Osteocyte (in vitro differentiated cells): ENCODE measurements at regions not wholly inside any gene's neighbourhood (a gene's known extent, or its start where the extent isn't known, plus 50 kb on each side); places are given as distances from the start of the nearest gene placed in this dataset.

Source experiments
- DNase-seq: peaks from one replicate; pipeline ENCODE4 v3.0.0; 2021; ENCODE audit warnings: mixed read lengths; ENCODE audit not compliant: unreplicated experiment; ENCODE audit errors: extremely low spot score
- H3K27ac Mint-ChIP-seq: one replicate; pipeline ENCODE4 v1.8.0; 2021; ENCODE audit warnings: mild to moderate bottlenecking, mixed read lengths; ENCODE audit not compliant: unreplicated experiment
- H3K27me3 Mint-ChIP-seq: one replicate; pipeline ENCODE4 v1.8.0; 2021; ENCODE audit warnings: mixed read lengths; ENCODE audit not compliant: unreplicated experiment
- H3K36me3 Mint-ChIP-seq: one replicate; pipeline ENCODE4 v1.8.0; 2021; ENCODE audit warnings: mixed read lengths; ENCODE audit not compliant: unreplicated experiment
- H3K4me1 Mint-ChIP-seq: one replicate; pipeline ENCODE4 v1.8.0; 2021; ENCODE audit warnings: mixed read lengths; ENCODE audit not compliant: unreplicated experiment
- H3K4me3 Mint-ChIP-seq: one replicate; pipeline ENCODE4 v1.8.0; 2021; ENCODE audit warnings: mild to moderate bottlenecking, moderate library complexity, mixed read lengths; ENCODE audit not compliant: unreplicated experiment
- H3K9me3 Mint-ChIP-seq: one replicate; pipeline ENCODE4 v1.8.0; 2021; ENCODE audit warnings: mixed read lengths; ENCODE audit not compliant: unreplicated experiment
- TF ChIP-seq, protein P1 (sequence below): fragments of 200-600 bp; sonication (generic); IDR thresholded peaks from 2 replicates; pipeline ENCODE4 v1.5.0; 2021; ENCODE audit warnings: antibody characterized with exemption, mild to moderate bottlenecking, moderate library complexity

DNA sequence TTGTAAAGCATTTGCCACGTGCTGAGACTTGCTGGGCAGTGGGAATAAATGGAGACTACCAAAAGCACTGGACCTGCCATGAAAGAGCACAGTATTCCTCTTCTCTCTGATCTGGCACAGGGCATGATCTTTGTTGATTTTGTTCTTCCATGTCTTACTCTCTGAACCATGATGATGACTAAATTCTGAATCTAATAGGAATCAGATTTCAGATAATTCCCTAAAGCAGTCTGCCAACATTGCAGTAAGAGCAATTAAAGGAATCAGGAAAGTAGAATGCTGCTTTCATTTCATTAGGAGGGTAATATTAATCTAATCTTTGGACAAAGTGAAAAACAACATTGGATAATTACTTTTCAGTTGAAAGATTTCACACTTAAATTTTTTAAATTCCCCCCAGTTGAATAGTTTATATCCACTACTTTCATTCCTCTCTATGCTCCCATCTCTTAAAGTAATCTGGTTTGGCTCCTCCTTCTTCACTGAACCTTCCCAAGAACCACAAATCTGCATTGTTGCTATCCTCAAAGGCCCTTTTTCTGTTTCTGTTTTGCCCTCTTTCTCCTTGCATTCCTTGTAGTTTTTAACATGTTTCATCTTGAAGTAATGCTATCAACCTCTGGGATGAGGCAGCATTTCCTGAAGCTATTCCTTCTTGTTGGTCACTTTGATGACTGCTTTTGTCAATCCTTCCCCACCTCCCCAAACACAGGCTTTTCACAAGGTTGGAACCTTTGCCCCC is 243.2 kb upstream of the TENT5A start:
- TF ChIP-seq, protein P1, sequence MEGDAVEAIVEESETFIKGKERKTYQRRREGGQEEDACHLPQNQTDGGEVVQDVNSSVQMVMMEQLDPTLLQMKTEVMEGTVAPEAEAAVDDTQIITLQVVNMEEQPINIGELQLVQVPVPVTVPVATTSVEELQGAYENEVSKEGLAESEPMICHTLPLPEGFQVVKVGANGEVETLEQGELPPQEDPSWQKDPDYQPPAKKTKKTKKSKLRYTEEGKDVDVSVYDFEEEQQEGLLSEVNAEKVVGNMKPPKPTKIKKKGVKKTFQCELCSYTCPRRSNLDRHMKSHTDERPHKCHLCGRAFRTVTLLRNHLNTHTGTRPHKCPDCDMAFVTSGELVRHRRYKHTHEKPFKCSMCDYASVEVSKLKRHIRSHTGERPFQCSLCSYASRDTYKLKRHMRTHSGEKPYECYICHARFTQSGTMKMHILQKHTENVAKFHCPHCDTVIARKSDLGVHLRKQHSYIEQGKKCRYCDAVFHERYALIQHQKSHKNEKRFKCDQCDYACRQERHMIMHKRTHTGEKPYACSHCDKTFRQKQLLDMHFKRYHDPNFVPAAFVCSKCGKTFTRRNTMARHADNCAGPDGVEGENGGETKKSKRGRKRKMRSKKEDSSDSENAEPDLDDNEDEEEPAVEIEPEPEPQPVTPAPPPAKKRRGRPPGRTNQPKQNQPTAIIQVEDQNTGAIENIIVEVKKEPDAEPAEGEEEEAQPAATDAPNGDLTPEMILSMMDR = no peak
- no peak for DNase-seq
- peak overlapping the region; percentile 96 for H3K27ac Mint-ChIP-seq
- no peaks in the 10 kb centered on the region for H3K36me3 Mint-ChIP-seq
- peaks cover 50% of the 10 kb centered on the region for H3K4me1 Mint-ChIP-seq
- no peak overlapping the region for H3K4me3 Mint-ChIP-seq
- no peaks in the 10 kb centered on the region for H3K27me3 Mint-ChIP-seq
- H3K9me3 Mint-ChIP-seq = peaks cover 5% of the 10 kb centered on the region

DNA sequence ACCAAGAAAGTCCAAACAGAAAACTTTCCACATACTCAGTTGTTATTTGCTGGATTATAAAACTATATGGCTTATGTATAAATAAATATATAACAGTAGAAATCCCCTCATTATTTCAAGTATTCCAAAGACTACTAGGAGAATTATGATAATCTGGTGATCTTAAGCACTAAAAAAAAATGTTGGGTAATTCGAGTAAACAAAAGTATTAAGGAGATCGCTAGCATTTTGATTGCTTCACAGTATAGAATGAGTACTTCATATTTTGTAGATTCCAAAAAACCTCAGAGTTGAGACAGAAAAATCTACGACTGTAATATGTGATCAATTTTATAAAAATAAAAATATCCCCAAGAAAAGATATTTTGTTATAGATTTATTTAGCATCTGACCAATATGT is 236.4 kb upstream of the TENT5A start:
- peaks cover 15% of the 10 kb centered on the region for H3K4me1 Mint-ChIP-seq
- DNase-seq = no peak
- no peak overlapping the region for H3K27ac Mint-ChIP-seq
- TF ChIP-seq, protein P1 = no peak
- H3K27me3 Mint-ChIP-seq = no peaks in the 10 kb centered on the region
- peaks cover 3% of the 10 kb centered on the region for H3K9me3 Mint-ChIP-seq
- H3K4me3 Mint-ChIP-seq = no peak overlapping the region
- no peaks in the 10 kb centered on the region for H3K36me3 Mint-ChIP-seq

- no peak for DNase-seq
- H3K9me3 Mint-ChIP-seq = peaks cover 3% of the 10 kb centered on the region
Observed at GRCh38 chr6:81988446-81988845, 236.0 kb upstream of the TENT5A start.

GRCh38 chr6:81987293-81987692 is 234.8 kb upstream of the TENT5A start:
- Mint-ChIP-seq H3K4me1 (peaks cover 21% of the 10 kb centered on the region), H3K27me3 (no peaks in the 10 kb centered on the region), H3K36me3 (no peaks in the 10 kb centered on the region), H3K9me3 (peaks cover 3% of the 10 kb centered on the region), H3K27ac (no peak overlapping the region), H3K4me3 (no peak overlapping the region)
- no peak for DNase-seq
- TF ChIP-seq, protein P1 = no peak

More at GRCh38 chr6:81988446-81988845, 236.0 kb upstream of the TENT5A start:
- Mint-ChIP-seq H3K4me3 (no peak overlapping the region), H3K4me1 (peaks cover 15% of the 10 kb centered on the region), H3K36me3 (no peaks in the 10 kb centered on the region), H3K27me3 (no peaks in the 10 kb centered on the region), H3K27ac (no peak overlapping the region)
- TF ChIP-seq, protein P1 = no peak

- Mint-ChIP-seq H3K27me3 (no peaks in the 10 kb centered on the region), H3K36me3 (peaks cover 8% of the 10 kb centered on the region)
- DNase-seq = no peak
Observed at GRCh38 chr6:81985191-81985590, 232.7 kb upstream of the TENT5A start.

More at GRCh38 chr6:81985191-81985590, 232.7 kb upstream of the TENT5A start:
- peak overlapping the region; percentile 53 for H3K27ac Mint-ChIP-seq
- no peak overlapping the region for H3K4me3 Mint-ChIP-seq
- H3K9me3 Mint-ChIP-seq = peaks cover 14% of the 10 kb centered on the region
- TF ChIP-seq, protein P1 = no peak
- peaks cover 32% of the 10 kb centered on the region for H3K4me1 Mint-ChIP-seq
